ENCODE measurements at regions not wholly inside any gene's neighbourhood (a gene's known extent, or its start where the extent isn't known, plus 50 kb on each side); places are given as distances from the start of the nearest gene placed in this dataset.

DNA sequence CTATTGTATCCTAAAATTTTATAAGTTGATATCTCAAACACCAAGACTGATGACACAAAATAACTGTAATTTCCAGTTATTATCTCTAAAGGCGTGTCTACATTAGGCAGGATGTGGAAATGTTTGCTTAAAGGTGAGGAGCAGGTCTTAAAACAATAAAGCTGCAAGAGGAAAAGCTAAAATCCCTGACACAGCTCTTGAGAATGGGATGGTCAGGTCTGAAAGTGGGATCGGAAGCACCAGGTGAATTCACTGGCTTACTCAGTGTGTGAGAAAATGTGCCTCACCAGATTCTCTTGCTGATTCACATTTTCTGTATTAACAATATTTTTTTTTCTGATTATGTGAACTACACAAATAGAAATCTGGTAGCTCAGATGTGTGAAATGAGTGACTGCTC is 421.9 kb upstream of the ADAMTS5 start:
- Histone ChIP-seq H3K27me3 (ENCODE audit: control insufficient read depth, extremely low read depth, insufficient read depth, low read length) (no peaks in the 10 kb centered on the region), H3K4me1 (ENCODE audit: control insufficient read depth, extremely low read depth, insufficient read depth, low read length) (no peaks in the 10 kb centered on the region), H3K4me2 (ENCODE audit: control insufficient read depth, extremely low read depth, insufficient read depth, low read depth, low read length) (no peak overlapping the region), H4K20me1 (ENCODE audit: control insufficient read depth, extremely low read depth, insufficient read depth, low read length) (no peaks in the 10 kb centered on the region), H3K27ac (ENCODE audit: control insufficient read depth, insufficient read depth, low read length) (no peak overlapping the region), H3K9me3 (ENCODE audit: control insufficient read depth, low read depth, low read length) (no peaks in the 10 kb centered on the region), H2AFZ (ENCODE audit: control insufficient read depth, low read length) (no peak overlapping the region), H3K9me1 (ENCODE audit: control insufficient read depth, extremely low read depth, insufficient read depth, low read length) (no peaks in the 10 kb centered on the region), H3K9ac (ENCODE audit: control insufficient read depth, extremely low read depth, insufficient read depth, low read length) (no peak overlapping the region), H3K79me2 (ENCODE audit: control insufficient read depth, insufficient read depth, low read length) (no peaks in the 10 kb centered on the region), H3K36me3 (ENCODE audit: control insufficient read depth in 2 of 2, extremely low read depth in 1 of 2, insufficient read depth in 2 of 2, low read length in 2 of 2) (no peaks in the 10 kb centered on the region), H3K4me3 (ENCODE audit: control insufficient read depth in 2 of 3, extremely low read depth in 1 of 3, insufficient read depth in 2 of 3, low read depth in 1 of 3, low read length in 3 of 3) (no peak overlapping the region)
- DNase-seq (ENCODE audit: low read depth, low spot score) (no peak), FAIRE-seq (no peak)
- dilution Hi-C loops (cut with MboI; ENCODE audit: extremely low pct_ligation_motif_present, low sequenced_read_pairs): no loop called here
- TF ChIP-seq, protein P1, sequence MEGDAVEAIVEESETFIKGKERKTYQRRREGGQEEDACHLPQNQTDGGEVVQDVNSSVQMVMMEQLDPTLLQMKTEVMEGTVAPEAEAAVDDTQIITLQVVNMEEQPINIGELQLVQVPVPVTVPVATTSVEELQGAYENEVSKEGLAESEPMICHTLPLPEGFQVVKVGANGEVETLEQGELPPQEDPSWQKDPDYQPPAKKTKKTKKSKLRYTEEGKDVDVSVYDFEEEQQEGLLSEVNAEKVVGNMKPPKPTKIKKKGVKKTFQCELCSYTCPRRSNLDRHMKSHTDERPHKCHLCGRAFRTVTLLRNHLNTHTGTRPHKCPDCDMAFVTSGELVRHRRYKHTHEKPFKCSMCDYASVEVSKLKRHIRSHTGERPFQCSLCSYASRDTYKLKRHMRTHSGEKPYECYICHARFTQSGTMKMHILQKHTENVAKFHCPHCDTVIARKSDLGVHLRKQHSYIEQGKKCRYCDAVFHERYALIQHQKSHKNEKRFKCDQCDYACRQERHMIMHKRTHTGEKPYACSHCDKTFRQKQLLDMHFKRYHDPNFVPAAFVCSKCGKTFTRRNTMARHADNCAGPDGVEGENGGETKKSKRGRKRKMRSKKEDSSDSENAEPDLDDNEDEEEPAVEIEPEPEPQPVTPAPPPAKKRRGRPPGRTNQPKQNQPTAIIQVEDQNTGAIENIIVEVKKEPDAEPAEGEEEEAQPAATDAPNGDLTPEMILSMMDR (optimal IDR thresholded peaks at IDR 0.05 in 1 of 3, IDR thresholded peaks at IDR 0.05 in 1 of 3, conservative IDR thresholded peaks at IDR 0.05 in 1 of 3; ENCODE audit: extremely low read depth in 1 of 3, insufficient read depth in 2 of 3, low read length in 3 of 3): no peak
- TF ChIP-seq EZH2 (IDR thresholded peaks at IDR 0.05; ENCODE audit: low read length): no peak

DNA sequence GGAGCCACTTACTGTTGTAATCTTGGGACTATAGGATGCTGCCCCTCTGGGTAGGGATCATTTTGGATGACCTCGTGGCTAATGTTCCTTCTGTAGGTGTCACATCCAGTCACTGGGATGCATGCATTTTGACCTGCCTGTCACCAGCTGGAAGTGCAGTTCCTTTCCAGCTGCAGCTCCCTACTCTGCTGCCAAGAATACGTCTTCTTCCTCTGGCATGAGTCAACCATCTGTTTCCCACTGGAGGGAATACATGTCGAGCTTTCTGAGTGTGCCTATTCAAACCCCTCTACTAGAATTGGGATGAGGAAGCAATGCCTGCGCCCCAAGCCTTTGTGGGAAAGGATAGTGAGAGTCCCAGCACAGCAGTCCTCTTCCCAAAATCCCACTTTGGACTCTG is 415.5 kb upstream of the ADAMTS5 start:
- no peak overlapping the region for H3K4me3 ChIP-seq (ENCODE audit: control insufficient read depth in 2 of 3, extremely low read depth in 1 of 3, insufficient read depth in 2 of 3, low read depth in 1 of 3, low read length in 3 of 3)
- no peaks in the 10 kb centered on the region for H3K4me1 ChIP-seq (ENCODE audit: control insufficient read depth, extremely low read depth, insufficient read depth, low read length)
- no peak overlapping the region for H3K9ac ChIP-seq (ENCODE audit: control insufficient read depth, extremely low read depth, insufficient read depth, low read length)
- H4K20me1 ChIP-seq (ENCODE audit: control insufficient read depth, extremely low read depth, insufficient read depth, low read length): no peaks in the 10 kb centered on the region
- no peak for FAIRE-seq
- no peaks in the 10 kb centered on the region for H3K79me2 ChIP-seq (ENCODE audit: control insufficient read depth, insufficient read depth, low read length)
- no peaks in the 10 kb centered on the region for H3K36me3 ChIP-seq (ENCODE audit: control insufficient read depth in 2 of 2, extremely low read depth in 1 of 2, insufficient read depth in 2 of 2, low read length in 2 of 2)
- no peaks in the 10 kb centered on the region for H3K27me3 ChIP-seq (ENCODE audit: control insufficient read depth, extremely low read depth, insufficient read depth, low read length)
- TF ChIP-seq, protein P1 (optimal IDR thresholded peaks at IDR 0.05 in 1 of 3, IDR thresholded peaks at IDR 0.05 in 1 of 3, conservative IDR thresholded peaks at IDR 0.05 in 1 of 3; ENCODE audit: extremely low read depth in 1 of 3, insufficient read depth in 2 of 3, low read length in 3 of 3): no peak
- no peak for DNase-seq (ENCODE audit: low read depth, low spot score)
- H3K4me2 ChIP-seq (ENCODE audit: control insufficient read depth, extremely low read depth, insufficient read depth, low read depth, low read length): no peak overlapping the region
- no peaks in the 10 kb centered on the region for H3K9me1 ChIP-seq (ENCODE audit: control insufficient read depth, extremely low read depth, insufficient read depth, low read length)
- H3K9me3 ChIP-seq (ENCODE audit: control insufficient read depth, low read depth, low read length): no peaks in the 10 kb centered on the region
- no peak overlapping the region for H2AFZ ChIP-seq (ENCODE audit: control insufficient read depth, low read length)
- H3K27ac ChIP-seq (ENCODE audit: control insufficient read depth, insufficient read depth, low read length): no peak overlapping the region
- dilution Hi-C loops (cut with MboI; ENCODE audit: extremely low pct_ligation_motif_present, low sequenced_read_pairs): no loop called here
